ENCODE measurements at regions not wholly inside any gene's neighbourhood (a gene's known extent, or its start where the extent isn't known, plus 50 kb on each side); places are given as distances from the start of the nearest gene placed in this dataset.

GRCh38 chr7:22049766-22050500 is 104.2 kb upstream of the CDCA7L start:
- H3K27ac ChIP-seq (ENCODE audit: low read depth, low read length, poor library complexity, severe bottlenecking): no peak overlapping the region
- no peak for TF ChIP-seq EZH2phosphoT487 (IDR thresholded peaks at IDR 0.05; ENCODE audit: borderline replicate concordance, low read depth, low read length)
- TF ChIP-seq CTCF (conservative IDR thresholded peaks at IDR 0.05; ENCODE audit: low read length): no peak
- CTCF ChIA-PET (ENCODE audit: unreplicated experiment): no interaction called here
- H3K9me3 ChIP-seq (ENCODE audit: low read length): no peaks in the 10 kb centered on the region
- no peak for DNase-seq (ENCODE audit: low spot score)
- BruUV-seq (replicated peaks): no TSS peak
- no peaks in the 10 kb centered on the region for H3K79me2 ChIP-seq (ENCODE audit: insufficient read depth, low read depth, low read length)
- no peak overlapping the region for H3K4me2 ChIP-seq (ENCODE audit: low read length)
- H4K20me1 ChIP-seq (ENCODE audit: insufficient read depth, low read length): no peaks in the 10 kb centered on the region
- no peaks in the 10 kb centered on the region for H3K4me1 ChIP-seq (ENCODE audit: insufficient read depth, low read length, poor library complexity, severe bottlenecking)
- no peaks in the 10 kb centered on the region for H3K36me3 ChIP-seq (ENCODE audit: insufficient read depth, low read length)
- H3K9me2 ChIP-seq (ENCODE audit: insufficient read depth, low read length): no peaks in the 10 kb centered on the region
- POLR2A ChIA-PET: no interaction called here
- H3K4me3 ChIP-seq (ENCODE audit: low read depth, low read length, poor library complexity, severe bottlenecking): no peak overlapping the region
- H2AFZ ChIP-seq (ENCODE audit: low read length): no peak overlapping the region
- intact Hi-C loops (cut with micrococcal nuclease; ENCODE audit: unreplicated experiment): no loop called here

GRCh38 chr7:22043367-22043766 is 97.7 kb upstream of the CDCA7L start:
- BruUV-seq (replicated peaks): no TSS peak
- H2AFZ ChIP-seq (ENCODE audit: low read length): no peak overlapping the region
- no peaks in the 10 kb centered on the region for H4K20me1 ChIP-seq (ENCODE audit: insufficient read depth, low read length)
- H3K36me3 ChIP-seq (ENCODE audit: insufficient read depth, low read length): no peaks in the 10 kb centered on the region
- intact Hi-C loops (cut with micrococcal nuclease; ENCODE audit: unreplicated experiment): no loop called here
- H3K4me1 ChIP-seq (ENCODE audit: insufficient read depth, low read length, poor library complexity, severe bottlenecking): no peaks in the 10 kb centered on the region
- no peak overlapping the region for H3K27ac ChIP-seq (ENCODE audit: low read depth, low read length, poor library complexity, severe bottlenecking)
- H3K9me2 ChIP-seq (ENCODE audit: insufficient read depth, low read length): no peaks in the 10 kb centered on the region
- H3K9me3 ChIP-seq (ENCODE audit: low read length): no peaks in the 10 kb centered on the region
- TF ChIP-seq EZH2phosphoT487 (IDR thresholded peaks at IDR 0.05; ENCODE audit: borderline replicate concordance, low read depth, low read length) (no peak), CTCF (conservative IDR thresholded peaks at IDR 0.05; ENCODE audit: low read length) (no peak)
- H3K4me2 ChIP-seq (ENCODE audit: low read length): no peak overlapping the region
- ChIA-PET POLR2A (interaction anchor here (0.5 to 1.1 kb wide), 3 partner anchors 8 to 1934 kb away, joined by 3 read pairs; no protein-coding TSS in a partner anchor), CTCF (ENCODE audit: unreplicated experiment) (no interaction called here)
- no peak for DNase-seq (ENCODE audit: low spot score)
- no peak overlapping the region for H3K4me3 ChIP-seq (ENCODE audit: low read depth, low read length, poor library complexity, severe bottlenecking)
- H3K79me2 ChIP-seq (ENCODE audit: insufficient read depth, low read depth, low read length): no peaks in the 10 kb centered on the region

DNA sequence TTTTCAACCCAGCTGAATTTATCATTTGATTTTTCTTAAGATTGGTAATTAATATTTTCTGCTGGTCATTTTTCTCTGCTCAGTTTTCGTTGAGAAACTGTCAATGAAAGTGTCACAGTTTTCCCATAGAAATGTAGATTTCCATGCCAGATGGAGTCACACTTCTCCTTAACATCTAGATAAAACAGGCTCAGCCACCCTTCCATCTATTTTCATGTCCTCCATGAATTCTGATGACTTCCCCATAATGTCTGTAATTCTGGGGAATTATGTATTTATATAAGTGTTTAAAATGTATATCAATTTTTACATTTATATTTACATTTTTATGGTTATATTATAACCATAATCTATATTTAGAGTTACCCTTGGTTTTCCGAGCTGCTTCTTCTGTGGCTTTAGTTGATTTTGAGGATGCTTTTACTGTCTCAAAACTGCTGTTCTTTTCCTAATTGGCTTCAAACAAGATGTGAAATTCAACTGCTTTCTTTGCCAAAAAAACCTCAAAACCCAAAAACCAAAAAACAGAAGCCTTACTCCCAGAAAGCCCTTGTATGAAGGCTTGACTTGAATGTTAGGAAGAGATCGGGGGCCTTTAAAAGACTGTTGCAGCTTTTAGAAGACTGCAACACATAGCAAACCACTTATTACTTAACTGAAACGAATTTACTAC is 95.4 kb upstream of the CDCA7L start:
- no peaks in the 10 kb centered on the region for H3K9me3 ChIP-seq (ENCODE audit: low read length)
- no peaks in the 10 kb centered on the region for H3K79me2 ChIP-seq (ENCODE audit: insufficient read depth, low read depth, low read length)
- no peak for TF ChIP-seq EZH2phosphoT487 (IDR thresholded peaks at IDR 0.05; ENCODE audit: borderline replicate concordance, low read depth, low read length)
- no peak for TF ChIP-seq CTCF (conservative IDR thresholded peaks at IDR 0.05; ENCODE audit: low read length)
- intact Hi-C loops (cut with micrococcal nuclease; ENCODE audit: unreplicated experiment): no loop called here
- no peak for DNase-seq (ENCODE audit: low spot score)
- H3K36me3 ChIP-seq (ENCODE audit: insufficient read depth, low read length): no peaks in the 10 kb centered on the region
- H3K4me1 ChIP-seq (ENCODE audit: insufficient read depth, low read length, poor library complexity, severe bottlenecking): no peaks in the 10 kb centered on the region
- no peak overlapping the region for H3K4me2 ChIP-seq (ENCODE audit: low read length)
- H2AFZ ChIP-seq (ENCODE audit: low read length): no peak overlapping the region
- no TSS peak for BruUV-seq (replicated peaks)
- H3K9me2 ChIP-seq (ENCODE audit: insufficient read depth, low read length): no peaks in the 10 kb centered on the region
- no peaks in the 10 kb centered on the region for H4K20me1 ChIP-seq (ENCODE audit: insufficient read depth, low read length)
- CTCF ChIA-PET (ENCODE audit: unreplicated experiment): no interaction called here
- no peak overlapping the region for H3K27ac ChIP-seq (ENCODE audit: low read depth, low read length, poor library complexity, severe bottlenecking)
- no peak overlapping the region for H3K4me3 ChIP-seq (ENCODE audit: low read depth, low read length, poor library complexity, severe bottlenecking)
- POLR2A ChIA-PET: interaction anchor here (0.5 to 1.1 kb wide), 3 partner anchors 16 to 805 kb away, joined by 3 read pairs; no protein-coding TSS in a partner anchor
